LNCaP clone FGC (cell line): ENCODE measurements at regions not wholly inside any gene's neighbourhood (a gene's known extent, or its start where the extent isn't known, plus 50 kb on each side); places are given as distances from the start of the nearest gene placed in this dataset.

Source experiments
- DNase-seq: peaks from one replicate; pipeline ENCODE4 v3.0.0-alpha.2; 2011; ENCODE audit warnings: low read depth
- H3K4me3 ChIP-seq: 2 replicates; pipeline ENCODE4 v1.5.1; 2011; ENCODE audit warnings: mild to moderate bottlenecking, low read depth, low read length, control low read depth
- TF ChIP-seq, protein P1 (sequence below): IDR thresholded peaks from 2 replicates; pipeline ENCODE4 v1.5.1; 2012; ENCODE audit warnings: mild to moderate bottlenecking; ENCODE audit not compliant: control insufficient read depth, insufficient read depth; ENCODE audit errors: extremely low read depth

DNA sequence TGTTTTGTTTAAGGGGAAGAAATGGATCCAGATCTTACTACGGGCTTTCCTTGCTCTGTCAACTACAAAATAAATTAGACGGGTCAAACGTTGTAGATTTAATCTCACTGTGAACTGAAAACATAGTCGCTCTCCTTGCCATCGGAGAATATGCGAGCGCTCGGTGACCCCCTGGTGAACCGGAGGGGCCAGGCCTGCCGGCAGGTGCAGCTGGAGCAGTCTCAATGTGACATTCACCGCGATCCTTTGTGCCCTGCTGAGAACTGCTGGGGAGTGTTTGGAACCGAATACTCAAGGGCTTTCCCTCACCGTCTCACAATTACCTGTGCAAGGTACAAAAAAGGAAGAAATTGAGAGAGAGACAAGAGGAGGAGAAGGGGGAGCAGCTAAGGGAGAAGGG, 174.1 kb upstream of the GPR26 start:
- TF ChIP-seq, protein P1, sequence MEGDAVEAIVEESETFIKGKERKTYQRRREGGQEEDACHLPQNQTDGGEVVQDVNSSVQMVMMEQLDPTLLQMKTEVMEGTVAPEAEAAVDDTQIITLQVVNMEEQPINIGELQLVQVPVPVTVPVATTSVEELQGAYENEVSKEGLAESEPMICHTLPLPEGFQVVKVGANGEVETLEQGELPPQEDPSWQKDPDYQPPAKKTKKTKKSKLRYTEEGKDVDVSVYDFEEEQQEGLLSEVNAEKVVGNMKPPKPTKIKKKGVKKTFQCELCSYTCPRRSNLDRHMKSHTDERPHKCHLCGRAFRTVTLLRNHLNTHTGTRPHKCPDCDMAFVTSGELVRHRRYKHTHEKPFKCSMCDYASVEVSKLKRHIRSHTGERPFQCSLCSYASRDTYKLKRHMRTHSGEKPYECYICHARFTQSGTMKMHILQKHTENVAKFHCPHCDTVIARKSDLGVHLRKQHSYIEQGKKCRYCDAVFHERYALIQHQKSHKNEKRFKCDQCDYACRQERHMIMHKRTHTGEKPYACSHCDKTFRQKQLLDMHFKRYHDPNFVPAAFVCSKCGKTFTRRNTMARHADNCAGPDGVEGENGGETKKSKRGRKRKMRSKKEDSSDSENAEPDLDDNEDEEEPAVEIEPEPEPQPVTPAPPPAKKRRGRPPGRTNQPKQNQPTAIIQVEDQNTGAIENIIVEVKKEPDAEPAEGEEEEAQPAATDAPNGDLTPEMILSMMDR: no peak
- no peak overlapping the region for H3K4me3 ChIP-seq
- DNase-seq: no peak

DNA sequence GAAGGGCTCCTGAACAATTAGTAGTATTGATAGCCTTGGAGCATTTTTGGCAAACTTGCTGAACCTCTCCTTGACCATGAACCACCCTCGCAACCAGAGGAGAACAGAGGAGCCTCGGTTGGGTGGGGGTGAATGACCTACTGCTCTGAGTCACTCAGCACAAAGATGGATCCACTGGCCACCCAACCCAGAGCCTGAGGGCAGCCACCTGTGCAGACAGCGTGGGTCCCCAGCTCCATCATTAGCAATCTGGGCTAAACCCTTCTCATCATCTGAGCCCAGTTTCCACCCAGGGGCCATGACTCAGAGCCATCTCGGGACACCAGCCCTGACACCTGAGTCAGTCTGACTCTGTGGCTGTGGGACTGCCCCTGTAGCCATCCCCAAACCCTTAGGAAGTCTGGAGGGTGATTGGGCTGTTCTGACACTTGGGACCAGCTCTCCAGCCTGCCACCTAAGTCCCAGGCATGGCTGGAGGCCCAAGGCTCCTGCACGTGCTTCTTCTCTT, 171.8 kb upstream of the GPR26 start:
- no peak overlapping the region for H3K4me3 ChIP-seq
- TF ChIP-seq, protein P1: no peak
- no peak for DNase-seq

DNA sequence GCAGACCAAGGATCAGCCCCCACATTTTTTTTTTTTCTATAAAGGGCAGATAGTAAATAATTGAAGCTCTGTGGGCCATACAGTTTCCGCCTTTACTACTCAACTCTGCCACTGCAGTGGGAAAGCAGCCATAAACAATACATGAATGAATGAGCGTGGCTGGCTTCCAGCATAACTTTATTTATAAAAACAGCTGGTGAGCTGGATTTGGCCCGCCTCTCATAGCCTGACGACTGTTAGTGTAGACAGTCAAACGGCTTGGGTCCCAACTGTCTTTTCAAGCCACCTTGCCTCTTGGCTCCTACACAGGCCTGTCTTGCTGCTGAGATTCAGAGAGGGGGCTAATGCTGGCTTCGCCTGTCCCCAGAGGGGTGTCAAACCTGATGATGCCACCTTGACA, 169.8 kb upstream of the GPR26 start:
- no peak overlapping the region for H3K4me3 ChIP-seq
- TF ChIP-seq, protein P1: no peak
- DNase-seq: peak; percentile 10

DNA sequence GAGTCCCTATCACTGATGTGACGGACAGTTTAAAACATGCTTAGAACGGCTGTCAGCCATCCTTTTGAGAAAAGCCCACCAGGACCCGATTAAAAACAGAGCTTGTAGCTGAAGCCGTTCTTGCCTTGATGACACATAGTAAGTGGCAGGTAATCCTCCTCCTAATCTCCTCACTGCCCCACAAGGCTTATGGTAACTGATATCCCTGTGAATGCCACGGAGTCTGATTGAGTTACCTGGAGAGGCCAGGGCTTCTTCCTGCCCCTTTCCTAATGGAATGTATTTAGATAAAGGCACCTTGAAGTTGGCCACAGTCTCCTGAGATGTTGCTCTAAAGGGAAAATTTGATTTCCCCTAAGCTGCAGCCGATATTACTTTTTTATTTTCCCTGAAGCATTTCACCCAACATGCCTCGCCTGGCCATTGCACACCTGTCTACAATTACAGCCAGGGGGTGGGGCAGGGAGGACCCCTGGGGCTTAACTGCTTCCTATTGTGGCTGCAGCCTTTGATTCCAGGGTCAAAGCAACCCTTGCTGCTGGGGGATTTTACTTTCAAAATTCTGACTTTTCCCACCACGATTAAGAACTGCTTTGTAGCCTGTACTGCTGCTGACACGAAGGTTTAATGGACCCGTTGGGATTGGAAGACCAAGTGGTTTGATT, 169.0 kb upstream of the GPR26 start:
- DNase-seq: no peak
- TF ChIP-seq, protein P1: no peak
- no peak overlapping the region for H3K4me3 ChIP-seq

DNA sequence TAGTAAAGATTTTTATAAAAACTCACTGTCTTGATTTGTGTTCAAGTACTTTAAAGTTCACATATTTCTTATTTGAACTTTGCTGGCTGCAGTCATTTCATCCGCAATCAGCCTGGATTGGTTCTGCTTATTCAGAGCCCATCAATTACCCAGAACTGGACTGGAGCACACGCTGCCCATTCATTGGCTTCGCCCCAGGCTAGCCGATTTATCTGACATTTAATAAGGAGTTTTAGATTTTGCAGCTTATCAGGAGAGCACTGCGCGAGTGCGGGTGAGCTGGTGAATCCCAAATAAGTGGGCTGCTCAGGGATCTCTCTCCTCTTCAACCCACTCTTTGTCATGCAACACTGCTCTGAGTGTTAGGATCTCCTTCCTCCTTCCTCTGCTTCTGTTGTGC, 166.0 kb upstream of the GPR26 start:
- no peak for DNase-seq
- H3K4me3 ChIP-seq: no peak overlapping the region
- TF ChIP-seq, protein P1: no peak

DNA sequence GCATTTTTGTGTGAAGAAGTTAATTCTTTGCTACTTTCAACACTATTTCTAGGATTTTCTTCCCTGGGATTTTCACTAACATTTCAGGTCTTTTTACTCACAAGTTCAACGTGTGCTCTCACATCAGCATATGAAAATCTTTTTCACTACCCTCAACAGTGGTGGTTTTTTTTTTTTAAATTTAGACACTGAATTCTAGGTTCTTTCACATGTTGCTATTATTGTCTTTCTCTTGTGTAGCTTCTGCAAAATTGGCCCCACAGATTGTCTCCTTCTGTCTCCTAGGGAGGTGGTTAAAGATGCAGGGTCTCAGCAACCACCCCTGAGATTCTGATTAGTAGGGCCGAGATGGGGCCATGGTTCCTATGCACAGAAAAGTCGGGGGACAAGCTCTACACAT, 165.0 kb upstream of the GPR26 start:
- TF ChIP-seq, protein P1: no peak
- DNase-seq: no peak
- H3K4me3 ChIP-seq: no peak overlapping the region

DNA sequence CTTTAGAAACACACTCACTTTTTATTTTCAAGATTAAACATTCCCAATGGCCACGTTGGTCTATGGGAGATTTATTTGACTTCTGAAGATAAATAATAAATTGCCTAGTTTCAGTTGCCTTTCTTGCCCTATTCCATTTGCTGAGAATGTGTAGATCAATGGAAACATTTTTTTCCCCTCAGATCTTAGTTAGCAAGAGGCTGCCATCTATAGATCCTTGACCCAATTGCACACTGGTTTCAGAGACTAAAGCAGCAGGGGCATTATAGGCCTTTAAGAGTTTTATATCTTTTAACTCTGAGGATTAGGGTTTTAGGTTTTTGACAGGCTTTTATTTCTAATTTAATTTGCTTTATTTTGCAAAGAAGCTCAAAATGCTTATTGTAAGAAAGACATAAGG, 163.2 kb upstream of the GPR26 start:
- no peak overlapping the region for H3K4me3 ChIP-seq
- TF ChIP-seq, protein P1: peak; percentile 39
- no peak for DNase-seq
